Inflammatory macrophage (primary cell): ENCODE measurements at regions not wholly inside any gene's neighbourhood (a gene's known extent, or its start where the extent isn't known, plus 50 kb on each side); places are given as distances from the start of the nearest gene placed in this dataset.
"Not testable (repeated sequence)": the region's sequence is repeated elsewhere in the genome, so short reads cannot be mapped to it uniquely, and the experiment has no call there.

Source experiments
- DNase-seq, 2 donors: peaks; one replicate each; pipeline ENCODE4 v3.0.0-alpha.2; 2020 to 2022

DNA sequence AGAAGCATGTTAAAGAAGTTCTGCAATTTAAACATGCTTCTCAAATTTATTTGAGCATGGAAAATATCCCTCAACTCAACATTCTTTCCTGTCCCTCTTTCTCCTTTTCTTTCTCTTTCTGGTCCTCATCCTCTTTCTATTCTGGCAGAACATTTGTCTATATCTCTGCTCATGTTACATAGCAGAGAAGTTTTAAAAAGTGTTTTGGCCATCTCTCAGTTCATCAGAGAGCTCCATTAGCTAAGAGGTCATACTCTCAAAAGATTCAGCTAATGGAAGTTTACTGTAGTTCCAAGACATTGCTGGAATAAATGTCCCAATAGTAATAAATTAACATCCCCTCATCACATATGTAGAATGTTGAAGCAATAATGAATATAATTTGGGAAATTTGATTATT is 53.5 kb downstream of the XCL2 start:
- no peak for DNase-seq

DNA sequence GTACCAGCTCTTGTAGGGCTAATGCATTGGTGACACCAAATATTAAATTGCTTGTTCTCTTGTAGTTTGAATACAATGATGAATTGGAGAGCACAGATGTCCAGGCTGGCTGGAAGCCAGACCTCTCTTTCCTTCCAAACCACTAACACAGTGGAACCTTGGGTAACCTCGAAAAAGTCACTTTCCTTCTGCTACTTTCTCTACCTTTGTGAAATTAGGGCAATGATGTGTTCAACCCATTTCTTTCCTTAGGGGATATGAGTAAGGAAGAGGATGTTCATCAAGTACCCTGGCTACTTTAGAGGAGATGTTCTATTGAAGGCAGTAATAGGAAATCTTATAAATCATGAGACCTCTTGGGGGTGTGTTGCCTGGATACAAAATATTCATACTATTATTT is 55.7 kb downstream of the XCL2 start:
- no peak for DNase-seq

DNA sequence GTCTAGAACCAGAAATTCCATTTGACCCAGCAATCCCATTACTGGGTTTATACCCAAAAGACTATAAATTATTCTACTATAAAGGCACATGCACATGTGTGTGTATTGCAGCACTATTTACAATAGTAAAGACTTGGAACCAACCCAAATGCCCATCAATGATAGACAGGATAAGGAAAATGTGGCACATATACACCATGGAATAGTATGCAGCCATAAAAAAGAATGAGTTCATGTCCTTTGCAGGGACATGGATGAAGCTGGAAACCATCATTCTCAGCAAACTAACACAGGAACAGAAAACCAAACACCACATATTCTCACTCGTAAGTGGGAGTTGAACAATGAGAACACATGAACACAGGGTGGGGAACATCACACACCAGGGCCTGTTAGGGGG is 57.0 kb downstream of the XCL2 start:
- DNase-seq, result not testable (repeated sequence)

DNA sequence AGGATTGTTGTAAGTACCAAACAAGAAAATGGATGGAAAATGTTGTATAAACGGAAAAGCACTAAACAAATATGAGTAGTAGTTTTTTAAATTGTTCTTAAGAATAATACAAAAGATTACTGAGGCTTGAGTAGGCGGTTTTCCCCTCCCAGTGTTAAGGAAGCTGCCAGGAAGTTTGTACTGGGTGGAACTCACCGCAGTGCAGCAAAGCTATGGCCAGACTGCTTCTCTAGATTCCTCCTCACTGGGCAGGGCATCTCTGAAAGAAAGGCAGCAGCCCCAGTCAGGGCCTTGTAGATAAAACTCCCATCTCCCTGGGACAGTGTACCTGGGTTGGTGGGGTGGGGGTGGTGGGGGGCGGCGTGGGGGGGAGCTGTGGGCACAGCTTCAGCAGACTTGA is 58.7 kb downstream of the XCL2 start:
- DNase-seq, result peak in 1 of 2 donors; percentile 51

DNA sequence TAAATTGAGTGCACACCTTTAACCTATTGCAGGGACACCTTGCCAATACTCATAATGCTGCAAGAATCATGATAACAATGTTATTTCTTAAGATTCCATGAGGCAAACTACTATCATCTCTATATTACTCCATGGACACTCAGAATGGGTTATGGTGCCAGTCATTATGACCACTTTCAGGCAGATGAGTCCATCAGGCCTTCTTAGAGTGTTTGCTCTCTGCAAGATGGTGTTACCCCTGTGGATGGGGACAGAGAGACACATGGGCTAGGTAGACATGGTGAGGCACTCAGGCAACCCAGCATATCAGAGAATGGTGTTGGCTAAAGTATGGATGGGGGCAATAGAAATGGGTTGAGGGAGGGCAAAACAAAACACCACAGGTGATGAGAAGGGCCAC is 59.7 kb downstream of the XCL2 start:
- no peak for DNase-seq

DNA sequence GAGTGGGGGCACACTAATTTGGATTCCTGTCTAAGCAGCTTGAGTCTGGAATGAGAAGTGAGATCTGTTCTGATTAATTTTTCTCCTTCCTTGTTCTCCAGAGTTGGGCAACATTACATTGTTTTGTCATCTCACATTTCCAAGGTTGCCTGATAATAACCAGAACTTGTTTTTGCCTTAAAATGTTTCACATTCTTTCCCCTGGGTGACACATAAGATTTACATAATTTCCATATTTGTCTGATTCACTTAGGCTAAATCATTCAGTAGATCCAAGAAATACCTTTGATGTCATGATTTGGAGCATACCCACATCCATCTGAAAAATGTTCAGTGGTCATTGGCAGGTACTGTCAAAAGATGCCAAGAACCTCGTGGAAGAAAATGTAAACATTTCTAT is 60.3 kb downstream of the XCL2 start:
- peak; percentile 43 to 74 for DNase-seq

DNA sequence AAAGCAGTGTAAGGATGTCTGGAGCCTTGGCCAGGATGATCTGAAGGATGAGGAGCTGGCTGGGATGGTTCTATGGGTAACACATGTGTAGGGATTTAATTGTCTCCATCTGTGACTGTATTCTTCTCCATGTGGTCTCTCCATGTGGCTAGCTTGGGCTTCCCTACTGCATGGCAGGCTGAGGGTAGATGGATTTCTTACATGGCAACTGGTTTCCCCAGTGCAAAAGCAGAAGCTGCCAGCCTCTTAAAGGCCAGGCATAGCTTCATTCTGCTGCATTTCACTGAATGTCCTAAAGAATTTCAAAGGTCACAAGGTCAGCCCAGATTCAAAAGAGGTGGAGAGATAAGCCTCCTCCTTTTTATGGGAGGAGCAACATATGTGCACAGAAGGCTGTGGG is 61.7 kb downstream of the XCL2 start:
- peak in 1 of 2 donors; percentile 14 for DNase-seq

DNA sequence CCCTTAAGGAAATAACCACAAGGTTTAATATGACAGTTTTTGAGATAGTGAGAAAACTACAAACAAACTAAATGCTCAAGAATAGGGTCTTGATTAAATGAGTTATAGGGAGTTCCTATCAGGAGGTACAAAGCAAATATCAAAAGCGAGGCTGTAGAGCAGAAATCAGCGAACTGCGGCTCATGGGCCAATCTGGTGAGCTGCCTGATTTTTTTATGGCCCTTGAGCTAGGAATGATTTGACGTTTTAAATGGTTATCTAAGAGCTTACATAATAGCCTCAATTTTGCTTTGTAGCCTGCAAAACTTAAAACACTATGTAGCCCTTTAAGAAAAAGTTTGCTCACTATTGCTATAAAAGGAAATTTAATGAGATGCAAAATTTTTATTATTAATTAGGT is 62.2 kb downstream of the XCL2 start:
- no peak for DNase-seq

DNA sequence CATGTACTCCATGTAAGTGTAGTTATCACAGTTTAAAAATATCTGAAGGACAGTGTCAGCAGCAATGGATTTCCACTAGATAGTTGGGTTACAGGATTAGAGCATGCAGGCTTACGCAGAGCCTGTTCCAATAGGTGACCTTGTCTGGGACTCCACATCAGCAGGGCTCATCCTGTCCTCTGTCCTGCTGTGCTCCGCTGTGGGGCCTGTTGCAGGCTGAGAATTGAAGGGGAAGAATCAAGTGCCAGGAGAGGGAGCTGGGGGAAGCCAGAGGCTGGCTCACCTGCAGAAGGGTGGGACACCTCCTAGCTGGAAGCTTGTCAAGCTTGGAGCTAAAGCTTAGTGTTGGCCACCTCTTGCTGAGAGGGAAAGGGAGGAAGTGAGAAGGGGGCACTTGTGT is 62.8 kb downstream of the XCL2 start:
- DNase-seq, result no peak

DNA sequence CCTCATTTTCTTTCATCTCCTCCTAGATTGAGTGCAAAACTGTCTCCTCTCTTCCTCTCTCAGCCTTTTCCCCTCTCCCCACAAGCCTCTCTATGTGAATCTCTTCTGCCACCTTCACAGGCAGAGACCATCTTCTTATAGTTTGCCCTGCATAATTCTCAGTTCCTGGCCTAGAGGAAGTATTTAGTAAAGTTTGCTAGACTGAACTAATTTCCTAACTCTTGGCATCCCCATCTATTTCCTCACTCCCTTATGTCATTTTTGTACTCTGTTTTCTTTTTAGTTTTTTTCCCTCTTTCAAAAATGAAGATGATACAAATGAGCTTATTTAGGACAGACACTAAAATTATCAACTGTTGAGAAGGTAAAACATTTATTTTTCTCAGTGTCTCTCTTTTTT is 66.0 kb downstream of the XCL2 start:
- peak in 1 of 2 donors; percentile 30 for DNase-seq

DNA sequence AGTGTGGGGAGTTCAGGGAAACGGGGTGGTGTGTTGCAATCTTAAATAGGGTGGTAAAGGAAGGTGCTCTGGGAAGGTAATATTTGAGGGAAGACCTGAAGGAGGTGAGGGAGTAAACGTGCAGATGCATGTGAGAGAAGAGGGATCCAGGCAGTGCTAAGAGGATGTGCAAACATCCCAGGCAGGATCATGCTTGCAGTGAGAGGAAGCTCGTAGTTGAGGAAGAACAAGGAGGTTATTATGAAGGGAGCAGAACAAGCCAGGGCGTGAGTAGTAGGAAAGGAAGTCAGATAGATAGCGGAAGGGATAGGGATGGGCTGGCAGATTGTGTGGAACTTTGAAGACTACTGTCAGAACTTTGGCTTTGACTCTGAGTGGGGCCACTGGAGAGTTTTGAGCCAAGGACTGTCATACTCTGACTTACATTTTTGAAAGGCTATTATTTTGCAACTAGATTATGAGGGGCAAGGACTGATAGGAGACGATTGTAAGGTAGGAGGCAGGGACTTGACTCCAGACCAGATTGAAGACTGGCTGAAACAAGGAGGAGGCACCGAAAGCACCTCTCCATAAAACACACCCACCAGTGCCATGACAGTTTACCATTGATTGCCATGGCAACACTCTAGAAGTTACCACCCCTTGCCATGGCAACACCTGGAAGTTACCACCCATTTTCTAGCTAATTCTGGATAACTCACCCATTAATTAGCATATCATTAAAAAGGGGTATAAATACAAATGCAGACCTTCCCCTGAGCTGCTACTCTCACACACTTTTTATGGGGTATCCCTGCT is 67.0 kb downstream of the XCL2 start:
- DNase-seq, result peak; percentile 51 to 58

DNA sequence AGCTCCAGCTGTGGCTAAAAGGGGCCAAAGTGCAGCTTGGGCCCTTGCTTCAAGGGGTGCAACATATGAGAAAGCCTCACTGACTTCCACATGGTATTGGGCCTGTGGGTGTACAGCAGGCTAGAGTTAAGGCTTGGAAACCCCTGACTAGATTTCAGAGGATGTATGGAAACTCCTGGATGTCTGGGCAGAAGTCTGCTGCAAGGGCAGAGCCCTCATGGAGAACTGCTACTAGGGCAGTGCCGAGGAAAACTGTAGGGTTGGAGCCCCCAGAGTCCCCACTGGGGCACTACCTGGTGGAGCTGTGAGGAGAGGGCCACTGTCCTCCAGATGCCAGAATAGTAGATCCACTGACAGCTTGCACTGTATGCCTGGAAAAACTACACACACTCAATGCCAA is 69.5 kb downstream of the XCL2 start:
- no peak for DNase-seq

DNA sequence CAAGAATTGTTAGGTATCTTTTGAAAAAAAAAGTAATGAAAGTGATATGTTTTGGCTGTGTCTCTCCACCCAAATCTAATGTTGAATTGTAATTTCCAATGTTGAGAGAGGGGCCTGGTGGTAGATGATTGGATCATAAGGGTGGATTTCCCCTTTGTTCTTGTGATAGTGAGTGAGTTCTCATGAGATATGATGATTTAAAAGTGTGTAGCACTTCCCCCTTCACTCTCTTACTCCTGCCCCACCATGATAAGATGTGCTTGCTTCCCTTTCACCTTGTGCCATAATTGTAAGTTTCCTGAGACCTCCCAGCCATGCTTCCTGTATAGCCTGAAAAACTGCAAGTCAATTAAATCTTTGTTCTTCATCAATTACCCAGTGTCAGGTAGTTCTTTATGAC is 70.7 kb downstream of the XCL2 start:
- DNase-seq, result no peak

DNA sequence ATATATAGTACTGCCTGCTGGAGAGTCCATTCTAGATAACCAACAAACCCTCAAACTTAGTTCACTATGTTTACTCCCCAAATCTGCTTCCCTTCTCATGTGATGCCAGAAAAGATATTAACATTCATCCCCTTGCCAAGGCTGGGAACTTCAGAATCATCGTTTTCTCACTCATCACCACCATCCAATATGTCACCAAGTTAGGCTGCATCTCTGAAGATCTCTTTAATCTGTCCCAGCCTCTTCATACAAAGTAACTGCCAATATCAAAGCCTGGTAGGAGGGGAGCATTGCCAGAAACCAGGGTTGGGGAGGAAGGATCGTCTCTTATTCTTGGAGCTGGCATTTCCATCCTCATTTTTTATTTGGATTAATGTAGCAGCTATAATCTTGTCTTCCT is 71.6 kb downstream of the XCL2 start:
- no peak for DNase-seq

DNA sequence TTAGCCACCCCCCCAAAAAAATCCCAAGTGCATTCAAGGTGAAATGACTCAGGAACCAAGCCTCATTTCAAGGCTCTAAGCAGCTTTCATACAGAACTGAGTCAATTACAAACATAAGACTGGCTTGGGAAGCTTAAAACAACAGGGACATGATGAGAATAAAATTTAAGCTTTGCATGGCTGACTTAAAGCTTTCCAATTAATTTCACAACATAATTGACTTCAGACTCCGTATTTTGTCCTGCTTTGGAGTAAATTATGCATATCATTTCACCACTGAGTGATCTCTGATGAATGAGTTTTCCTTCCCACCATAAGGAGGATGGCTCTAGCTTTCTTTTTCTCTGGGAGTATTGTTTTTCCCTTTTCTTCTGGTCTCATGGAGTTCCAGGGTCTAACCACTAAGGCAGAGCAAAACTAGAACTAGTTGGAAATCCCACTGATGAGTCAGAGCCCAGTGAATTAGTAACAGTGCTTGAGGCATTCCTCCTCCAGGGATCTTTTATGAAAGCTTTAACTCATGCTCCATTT is 72.8 kb downstream of the XCL2 start:
- peak; percentile 22 to 40 for DNase-seq

DNA sequence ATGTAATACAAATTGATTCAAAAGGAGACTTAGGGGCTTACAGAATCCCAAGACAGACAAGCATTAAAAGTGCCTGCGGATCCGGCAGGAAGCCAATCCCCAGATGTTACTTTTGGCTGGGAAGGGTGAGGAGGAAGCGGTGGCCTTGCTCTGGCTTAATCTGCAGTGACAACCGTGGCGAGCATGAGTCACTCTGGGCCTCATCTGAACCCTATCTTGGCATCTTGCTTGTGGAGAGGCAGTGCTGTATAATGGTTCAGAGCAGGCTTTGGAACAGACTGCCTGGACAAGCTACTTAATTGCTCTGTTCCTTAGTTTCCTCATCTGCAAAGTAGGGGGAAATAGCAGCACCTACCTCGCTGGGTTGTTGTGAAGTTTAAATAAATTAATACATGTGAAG is 74.1 kb downstream of the XCL2 start:
- peak; percentile 28 to 60 for DNase-seq

DNA sequence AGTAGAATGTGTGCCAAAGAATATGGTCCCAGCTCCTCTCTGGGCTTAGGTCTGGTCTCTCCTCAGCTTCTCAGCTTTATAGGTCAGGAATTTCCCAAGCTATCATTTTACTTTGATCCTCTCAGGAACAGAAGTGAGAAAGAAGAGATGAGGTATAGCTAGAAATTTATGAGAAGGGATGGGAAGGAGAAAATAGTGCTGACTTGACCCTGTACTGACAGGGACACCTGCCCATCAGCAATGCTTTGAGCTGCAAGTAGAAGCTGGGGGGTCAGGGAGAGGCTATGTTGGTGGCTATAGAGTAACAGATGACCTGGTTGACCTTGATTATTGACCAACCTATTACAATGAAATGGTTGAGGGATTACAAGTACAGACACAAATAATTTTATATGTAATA is 75.0 kb downstream of the XCL2 start:
- DNase-seq, result no peak

DNA sequence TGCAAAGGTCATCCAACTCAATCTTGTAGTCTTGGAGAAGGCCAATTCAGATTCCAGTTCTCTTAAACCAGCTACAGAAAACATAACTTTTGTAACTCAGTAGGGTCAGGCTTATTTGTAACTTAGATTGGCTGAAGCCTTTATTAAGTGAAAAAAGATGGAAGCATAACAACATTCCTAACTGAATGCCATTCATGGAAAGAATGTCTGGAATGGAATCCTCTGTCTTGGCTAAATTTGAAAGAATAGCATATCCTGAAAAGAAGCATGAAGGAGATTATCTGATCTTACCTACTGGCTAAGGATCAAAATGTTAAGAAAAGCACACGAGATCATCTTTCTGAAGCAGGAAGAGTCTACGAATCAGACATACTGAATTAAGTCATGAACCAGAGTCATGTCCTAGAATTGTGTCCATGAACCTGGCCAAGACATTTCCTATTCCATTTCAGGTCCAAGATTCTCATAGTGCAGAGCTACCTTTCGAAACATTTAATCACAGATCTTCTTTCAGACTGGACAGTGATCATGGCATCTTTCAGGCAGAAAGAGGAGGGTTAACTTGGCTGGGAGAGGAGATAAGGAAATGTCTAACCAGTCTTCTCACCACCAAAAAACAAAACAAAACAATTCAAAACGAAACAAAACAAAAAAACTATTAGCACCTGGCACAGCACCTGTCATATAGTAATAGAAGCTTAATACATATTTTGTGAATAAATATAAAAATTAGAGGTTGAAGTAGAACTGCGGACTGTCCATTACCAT is 75.6 kb downstream of the XCL2 start:
- DNase-seq, result no peak

DNA sequence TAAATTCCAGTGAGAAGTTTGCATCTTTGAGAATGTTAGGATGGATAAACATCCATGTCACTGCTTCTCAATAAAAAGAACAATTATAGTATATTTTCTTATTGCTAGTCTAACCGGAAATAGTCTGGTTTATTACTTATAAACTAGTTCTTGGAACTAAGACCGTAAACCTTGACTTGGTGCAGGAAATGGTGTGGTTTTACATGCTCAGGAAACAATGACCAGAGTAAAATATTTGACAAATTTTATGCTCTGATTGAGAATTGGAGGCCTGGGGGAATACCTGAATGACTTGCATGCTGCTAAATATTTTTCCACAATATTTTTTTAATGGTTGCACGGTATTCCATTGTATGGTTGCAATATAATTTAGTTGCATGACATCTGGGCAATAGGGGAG is 76.3 kb downstream of the XCL2 start:
- DNase-seq, result no peak

DNA sequence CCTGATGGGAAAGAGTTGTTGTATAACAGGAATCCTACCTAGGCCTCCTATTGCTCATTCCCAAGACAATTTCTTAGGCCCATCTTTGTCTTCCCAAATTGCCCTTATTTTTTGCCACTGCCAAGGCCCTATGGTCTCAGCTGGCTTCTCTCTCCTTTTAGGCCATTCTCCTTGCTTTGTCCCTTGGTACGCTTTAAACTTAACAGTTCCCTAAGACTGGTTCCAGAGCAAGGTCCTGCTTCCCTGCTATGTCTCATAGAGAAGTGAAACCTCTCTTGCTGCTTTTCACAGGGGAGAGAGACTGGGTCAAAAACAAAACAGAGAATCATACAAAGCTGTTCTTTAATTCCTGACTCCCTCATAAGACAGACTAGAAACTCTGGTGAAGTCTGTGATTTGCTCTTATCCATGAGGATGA is 77.1 kb downstream of the XCL2 start:
- peak; percentile 54 to 58 for DNase-seq

DNA sequence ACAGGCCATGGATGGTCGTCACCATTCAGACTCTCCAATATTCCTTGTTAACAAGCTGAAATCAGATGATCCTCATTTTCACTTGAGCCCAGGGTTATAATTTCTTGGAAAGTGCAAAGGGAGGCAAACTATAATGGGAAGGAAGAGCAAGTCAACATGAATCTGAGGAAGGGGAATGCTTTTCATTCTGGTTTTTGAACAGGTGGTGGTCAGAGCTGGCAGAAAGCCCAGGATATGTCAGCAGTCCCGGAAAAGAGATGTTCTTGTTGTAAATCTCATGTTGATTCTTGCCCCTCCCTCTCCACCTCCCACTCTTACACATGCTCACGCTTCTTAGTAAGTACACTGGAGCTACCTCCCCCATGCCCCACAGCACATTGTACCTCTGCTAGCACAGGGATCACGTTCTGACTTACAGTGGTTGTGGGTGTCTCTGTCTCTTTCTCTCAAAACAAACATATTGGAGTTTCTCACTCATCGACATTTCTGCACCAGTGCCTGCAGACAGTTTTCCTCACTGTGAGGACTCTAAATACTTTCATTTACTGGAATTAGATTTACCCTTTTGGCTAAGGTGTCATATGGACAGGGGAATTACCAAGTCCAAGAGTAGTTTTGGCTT is 77.6 kb downstream of the XCL2 start:
- DNase-seq, result peak; percentile 23 to 25

DNA sequence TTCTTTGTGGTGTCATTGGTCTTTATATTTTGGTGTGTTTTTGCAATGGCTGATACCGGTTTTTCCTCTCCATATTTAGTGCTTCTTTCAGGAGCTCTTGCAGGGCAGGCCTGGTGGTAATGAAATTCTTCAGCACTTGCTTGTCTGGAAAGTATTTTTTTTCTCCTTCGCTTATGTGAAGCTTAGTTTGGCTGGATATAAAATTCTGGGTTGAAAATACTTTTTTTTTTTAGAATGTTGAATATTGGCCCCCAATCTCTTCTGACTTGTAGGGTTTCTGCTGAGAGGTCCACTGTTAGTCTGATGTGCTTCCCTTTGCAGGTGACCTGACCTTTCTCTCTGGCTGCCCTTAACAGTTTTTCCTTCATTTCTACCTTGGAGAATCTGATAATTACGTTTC is 82.7 kb downstream of the XCL2 start:
- not testable (repeated sequence) for DNase-seq

DNA sequence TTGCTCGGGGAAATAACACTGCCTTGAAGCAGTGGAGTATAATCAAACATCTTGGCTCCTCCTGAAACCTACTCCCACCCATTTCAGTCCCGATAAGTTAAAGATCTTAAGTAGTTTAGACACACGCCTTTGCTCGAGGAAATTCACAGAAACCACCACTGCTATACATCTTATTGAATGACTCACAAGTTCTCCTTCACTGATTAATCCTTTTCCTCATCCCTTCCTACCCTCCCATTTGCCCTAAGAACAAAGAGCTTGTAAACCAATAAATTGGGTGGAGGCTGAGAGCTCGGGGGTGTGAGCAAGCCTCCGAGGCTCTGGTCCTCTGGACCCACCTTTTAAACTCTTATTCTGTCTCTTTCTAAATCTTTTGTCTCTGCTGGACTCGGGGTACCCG is 86.5 kb downstream of the XCL2 start:
- DNase-seq, result not testable (repeated sequence)

DNA sequence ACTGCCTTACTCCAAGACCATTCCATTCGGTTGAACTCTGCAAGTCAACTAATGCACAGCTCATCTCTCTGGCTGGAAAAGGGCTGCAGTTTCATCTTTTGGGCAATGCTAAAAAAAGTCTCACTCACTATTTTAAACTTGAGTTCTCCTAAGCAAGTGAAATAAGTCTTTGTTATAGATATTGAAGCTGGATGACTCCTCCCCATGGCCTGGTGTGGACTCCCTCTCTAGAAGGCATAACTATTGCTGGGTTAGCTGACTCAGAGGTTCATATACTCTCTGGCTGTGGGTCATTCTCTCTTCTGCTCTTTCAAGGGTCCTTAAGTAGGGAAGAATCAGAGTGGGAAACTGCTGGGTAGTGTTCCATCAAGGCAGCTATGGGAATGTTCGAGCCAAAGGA is 88.0 kb downstream of the XCL2 start:
- DNase-seq, result no peak
